B cell (primary cell): ENCODE measurements at regions not wholly inside any gene's neighbourhood (a gene's known extent, or its start where the extent isn't known, plus 50 kb on each side); places are given as distances from the start of the nearest gene placed in this dataset.

Experiments used
- ATAC-seq: fragments of 200-7000 bp; cut with Tn5 transposase; one replicate; pipeline ENCODE4 v1.10.0; 2021; ENCODE audit warnings: low read depth, mild to moderate bottlenecking, moderate number of reproducible peaks, moderate library complexity
- CTCF ChIA-PET: fragments of 350-600 bp; sonication (Branson Sonifier 250); formaldehyde crosslinking; loops from one replicate; lab custom pipeline; 2021; ENCODE audit warnings: antibody characterized with exemption, inconsistent platforms; lab: Charles Lee
- POLR2A ChIA-PET: fragments of 350-600 bp; sonication (Branson Sonifier 250); formaldehyde crosslinking; loops from one replicate; lab custom pipeline; 2021; ENCODE audit warnings: antibody characterized with exemption; lab: Charles Lee
- DNase-seq: peaks from one replicate; pipeline ENCODE4 v3.0.0; 2013
- H2AFZ ChIP-seq: 2 replicates; pipeline ENCODE4 v1.6.1; 2012; ENCODE audit warnings: mild to moderate bottlenecking, low read depth, low read length; ENCODE audit not compliant: insufficient read depth, poor library complexity, severe bottlenecking
- H3K27ac ChIP-seq, 2 donors: 1 replicate in 1 of 2; 2 replicates in 1 of 2; pipeline ENCODE4 v1.5.1; 2012 to 2013; ENCODE audit warnings: low read length in 2 of 2, mild to moderate bottlenecking in 2 of 2, moderate library complexity in 1 of 2
- H3K27me3 ChIP-seq, 4 experiments: fragments of 200-600 bp in 1 of 4; sonication (generic) in 1 of 4; replicated peaks in 1 of 4; 1 replicate in 2 of 4; 2 replicates in 2 of 4; pipeline versions ENCODE4 v1.6.1 to v1.7.0; 2013 to 2016; ENCODE audit warnings: low read length in 3 of 4, mild to moderate bottlenecking in 2 of 4, mixed read lengths in 1 of 4, moderate library complexity in 1 of 4; ENCODE audit not compliant: insufficient read depth in 4 of 4, control insufficient read depth in 3 of 4; ENCODE audit errors: control extremely low read depth in 1 of 4
- H3K36me3 ChIP-seq, 2 experiments: replicated peaks in 1 of 2; 1 replicate in 1 of 2; 2 replicates in 1 of 2; pipeline versions ENCODE4 v1.6.1 to v1.7.1; 2013; ENCODE audit warnings: low read length in 1 of 2; ENCODE audit not compliant: insufficient read depth in 2 of 2, control insufficient read depth in 1 of 2; ENCODE audit errors: control extremely low read depth in 1 of 2, extremely low read depth in 1 of 2
- H3K4me1 ChIP-seq, 2 donors: fragments of 200-600 bp in 1 of 2; sonication (generic) in 1 of 2; 1 replicate in 1 of 2; 2 replicates in 1 of 2; pipeline versions ENCODE4 v1.5.1 to v1.6.1; 2013 to 2017; ENCODE audit warnings: low read length in 2 of 2; ENCODE audit not compliant: control insufficient read depth in 2 of 2, insufficient read depth in 2 of 2
- H3K4me2 ChIP-seq: replicated peaks from 2 replicates; pipeline ENCODE3; 2012; ENCODE audit warnings: mild to moderate bottlenecking, low read depth, low read length; ENCODE audit not compliant: poor library complexity, severe bottlenecking
- H3K4me3 ChIP-seq, 5 experiments: fragments of 200-600 bp in 1 of 5; sonication (generic) in 1 of 5; 1 replicate in 3 of 5; 2 replicates in 2 of 5; pipeline versions ENCODE4 v1.5.1 to v1.7.0; 2011 to 2016; ENCODE audit warnings: low read length in 4 of 5, mild to moderate bottlenecking in 4 of 5, low read depth in 2 of 5, control low read depth in 1 of 5, moderate library complexity in 1 of 5; ENCODE audit not compliant: insufficient read depth in 1 of 5; ENCODE audit errors: control extremely low read depth in 1 of 5, extremely low read depth in 1 of 5
- H3K79me2 ChIP-seq: fragments of 200-600 bp; sonication (generic); one replicate; pipeline ENCODE4 v1.6.0; 2016; ENCODE audit warnings: low read length; ENCODE audit not compliant: control insufficient read depth, insufficient read depth
- H3K9ac ChIP-seq: fragments of 200-600 bp; sonication (generic); 2 replicates; pipeline ENCODE4 v1.6.1; 2017; ENCODE audit warnings: mild to moderate bottlenecking, low read length, moderate library complexity
- H3K9me3 ChIP-seq, 3 donors: one replicate each; pipeline versions ENCODE4 v1.6.1 to v1.7.1; 2013; ENCODE audit warnings: low read length in 2 of 3; ENCODE audit not compliant: control insufficient read depth in 2 of 3, insufficient read depth in 1 of 3; ENCODE audit errors: control extremely low read depth in 1 of 3
- H4K20me1 ChIP-seq: 2 replicates; pipeline ENCODE4 v1.6.0; 2012; ENCODE audit warnings: mild to moderate bottlenecking, low read length; ENCODE audit not compliant: insufficient read depth, control insufficient read depth, poor library complexity, severe bottlenecking
- H3K27ac Mint-ChIP-seq: one replicate; pipeline ENCODE4 v1.8.0; 2021; ENCODE audit warnings: mixed read lengths
- H3K27me3 Mint-ChIP-seq: one replicate; pipeline ENCODE4 v1.8.0; 2021; ENCODE audit warnings: mixed read lengths
- H3K4me1 Mint-ChIP-seq: one replicate; pipeline ENCODE4 v1.8.0; 2021; ENCODE audit warnings: mixed read lengths
- H3K4me3 Mint-ChIP-seq: one replicate; pipeline ENCODE4 v1.8.0; 2021; ENCODE audit warnings: mixed read lengths
- H3K9me3 Mint-ChIP-seq: one replicate; pipeline ENCODE4 v1.8.0; 2022; ENCODE audit warnings: mixed read lengths; ENCODE audit not compliant: insufficient read depth
- CTCF ChIP-seq: fragments of 200-600 bp; IDR thresholded peaks from one replicate; pipeline ENCODE4 v1.8.0; 2022; ENCODE audit warnings: antibody characterized with exemption, mild to moderate bottlenecking
- EZH2 ChIP-seq: IDR thresholded peaks from 2 replicates; pipeline ENCODE4 v1.6.1; 2012; ENCODE audit warnings: borderline replicate concordance, low read depth, mild to moderate bottlenecking, moderate library complexity, low read length; ENCODE audit not compliant: insufficient read depth, poor library complexity, severe bottlenecking
- WGBS: methylation state at CpG from one replicate; pipeline ENCODE4 v1.1.5; 2013; ENCODE audit warnings: missing lambda C conversion rate; ENCODE audit not compliant: insufficient coverage; 5-methylcytosine and 5-hydroxymethylcytosine counted together
- intact Hi-C: fragments of 100-400 bp; cut with micrococcal nuclease; formaldehyde crosslinking; loops from one replicate; pipeline ENCODE4 v1.10.0; 2022

DNA sequence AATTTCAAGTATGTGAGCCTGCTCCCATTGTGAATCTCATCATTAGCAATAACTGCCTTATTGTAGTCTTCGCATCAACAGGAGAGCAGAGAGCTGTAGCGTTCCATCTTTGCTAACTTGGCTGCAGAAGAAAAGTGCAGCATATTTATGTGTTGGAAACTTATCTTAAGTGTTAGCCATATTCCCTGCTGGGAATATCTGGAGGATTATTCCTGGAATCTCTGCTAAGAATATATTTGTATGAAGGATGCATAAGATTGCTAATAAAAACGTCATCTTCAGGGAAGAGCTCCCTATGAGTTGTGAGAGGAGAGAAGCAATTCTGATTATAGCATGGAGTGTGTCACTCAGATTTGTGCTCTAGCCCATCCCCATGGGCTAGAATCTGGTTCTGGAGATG, 115.1 kb upstream of the REG3G start:
- POLR2A ChIA-PET, result interaction anchor here (0.7 kb wide), 1 partner anchor 86 kb away, joined by 4 read pairs; no protein-coding TSS in a partner anchor
- Histone ChIP-seq H3K36me3 (no peaks in the 10 kb centered on the region), H3K4me2 (no peak overlapping the region), H3K79me2 (no peaks in the 10 kb centered on the region), H3K9ac (no peak overlapping the region), H3K27ac (no peak overlapping the region), H2AFZ (no peak overlapping the region), H3K27me3 (no peaks in the 10 kb centered on the region), H3K4me1 (no peaks in the 10 kb centered on the region), H4K20me1 (no peaks in the 10 kb centered on the region), H3K4me3 (no peak overlapping the region), H3K9me3 (no peaks in the 10 kb centered on the region)
- Mint-ChIP-seq H3K27ac (no peak overlapping the region), H3K4me1 (no peaks in the 10 kb centered on the region), H3K9me3 (peaks cover 4% of the 10 kb centered on the region), H3K27me3 (no peaks in the 10 kb centered on the region), H3K4me3 (no peak overlapping the region)
- WGBS, result no CpG with 5 or more reads among the region's 3 CpGs
- DNase-seq (no peak), ATAC-seq (no peak)
- intact Hi-C loops, result no loop called here
- CTCF ChIA-PET, result no interaction called here
- TF ChIP-seq CTCF (no peak), EZH2 (no peak)

GRCh38 chr2:78913257-78913656, 112.2 kb upstream of the REG3G start:
- Mint-ChIP-seq H3K4me1 (no peaks in the 10 kb centered on the region), H3K27me3 (no peaks in the 10 kb centered on the region), H3K4me3 (no peak overlapping the region), H3K9me3 (peaks cover 2% of the 10 kb centered on the region), H3K27ac (no peak overlapping the region)
- no peak for TF ChIP-seq EZH2
- TF ChIP-seq CTCF, result no peak
- no peaks in the 10 kb centered on the region for H3K27me3 ChIP-seq
- DNase-seq (no peak), ATAC-seq (no peak)
- H3K36me3 ChIP-seq, result no peaks in the 10 kb centered on the region
- no peaks in the 10 kb centered on the region for H4K20me1 ChIP-seq
- no peak overlapping the region for H3K4me3 ChIP-seq
- no peak overlapping the region for H3K27ac ChIP-seq
- H3K4me2 ChIP-seq, result no peak overlapping the region
- no peak overlapping the region for H3K9ac ChIP-seq
- intact Hi-C loops, result no loop called here
- no peaks in the 10 kb centered on the region for H3K9me3 ChIP-seq
- no peaks in the 10 kb centered on the region for H3K4me1 ChIP-seq
- no CpG with 5 or more reads among the region's 1 CpG for WGBS
- no peak overlapping the region for H2AFZ ChIP-seq
- CTCF ChIA-PET, result no interaction called here
- H3K79me2 ChIP-seq, result no peaks in the 10 kb centered on the region
- POLR2A ChIA-PET, result no interaction called here
